ENCODE measurements at regions not wholly inside any gene's neighbourhood (a gene's known extent, or its start where the extent isn't known, plus 50 kb on each side); places are given as distances from the start of the nearest gene placed in this dataset.

- no peak for DNase-seq (ENCODE audit: extremely low spot score, unreplicated experiment)
- no peaks in the 10 kb centered on the region for H3K4me1 Mint-ChIP-seq (ENCODE audit: unreplicated experiment)
- H3K27ac Mint-ChIP-seq (ENCODE audit: unreplicated experiment) = no peak overlapping the region
Measured at GRCh38 chr13:99033814-99034213, 56.0 kb upstream of the DOCK9 start.

GRCh38 chr13:99034333-99035085 lies 56.6 kb upstream of the DOCK9 start:
- TF ChIP-seq CTCF (IDR thresholded peaks at IDR 0.05) = no peak
- Mint-ChIP-seq H3K36me3 (ENCODE audit: unreplicated experiment) (no peaks in the 10 kb centered on the region), H3K9me3 (ENCODE audit: unreplicated experiment) (no peaks in the 10 kb centered on the region), H3K4me1 (ENCODE audit: unreplicated experiment) (no peaks in the 10 kb centered on the region), H3K27ac (ENCODE audit: unreplicated experiment) (no peak overlapping the region), H3K4me3 (ENCODE audit: unreplicated experiment) (no peak overlapping the region), H3K27me3 (ENCODE audit: unreplicated experiment) (no peaks in the 10 kb centered on the region)
- no peak for DNase-seq (ENCODE audit: extremely low spot score, unreplicated experiment)

More at GRCh38 chr13:99033814-99034213, 56.0 kb upstream of the DOCK9 start:
- peak; percentile 73 for TF ChIP-seq CTCF (IDR thresholded peaks at IDR 0.05)
- Mint-ChIP-seq H3K9me3 (ENCODE audit: unreplicated experiment) (peaks cover 3% of the 10 kb centered on the region), H3K27me3 (ENCODE audit: unreplicated experiment) (no peaks in the 10 kb centered on the region), H3K4me3 (ENCODE audit: unreplicated experiment) (no peak overlapping the region), H3K36me3 (ENCODE audit: unreplicated experiment) (no peaks in the 10 kb centered on the region)

GRCh38 chr13:99035715-99036114 lies 57.9 kb upstream of the DOCK9 start:
- DNase-seq (ENCODE audit: extremely low spot score, unreplicated experiment) = no peak
- Mint-ChIP-seq H3K4me3 (ENCODE audit: unreplicated experiment) (no peak overlapping the region), H3K27ac (ENCODE audit: unreplicated experiment) (no peak overlapping the region), H3K9me3 (ENCODE audit: unreplicated experiment) (no peaks in the 10 kb centered on the region), H3K36me3 (ENCODE audit: unreplicated experiment) (no peaks in the 10 kb centered on the region), H3K4me1 (ENCODE audit: unreplicated experiment) (peaks cover 4% of the 10 kb centered on the region), H3K27me3 (ENCODE audit: unreplicated experiment) (no peaks in the 10 kb centered on the region)
- TF ChIP-seq CTCF (IDR thresholded peaks at IDR 0.05) = no peak

- H3K4me3 Mint-ChIP-seq (ENCODE audit: unreplicated experiment) = no peak overlapping the region
- no peak for DNase-seq (ENCODE audit: extremely low spot score, unreplicated experiment)
- H3K27me3 Mint-ChIP-seq (ENCODE audit: unreplicated experiment) = no peaks in the 10 kb centered on the region
- TF ChIP-seq CTCF (IDR thresholded peaks at IDR 0.05) = no peak
- H3K27ac Mint-ChIP-seq (ENCODE audit: unreplicated experiment) = no peak overlapping the region
- peaks cover 6% of the 10 kb centered on the region for H3K4me1 Mint-ChIP-seq (ENCODE audit: unreplicated experiment)
- H3K9me3 Mint-ChIP-seq (ENCODE audit: unreplicated experiment) = no peaks in the 10 kb centered on the region
- H3K36me3 Mint-ChIP-seq (ENCODE audit: unreplicated experiment) = no peaks in the 10 kb centered on the region
Measured at GRCh38 chr13:99037756-99038155, 59.9 kb upstream of the DOCK9 start.

- no peak for DNase-seq (ENCODE audit: extremely low spot score, unreplicated experiment)
- Mint-ChIP-seq H3K27ac (ENCODE audit: unreplicated experiment) (no peak overlapping the region), H3K36me3 (ENCODE audit: unreplicated experiment) (no peaks in the 10 kb centered on the region), H3K27me3 (ENCODE audit: unreplicated experiment) (no peaks in the 10 kb centered on the region), H3K4me3 (ENCODE audit: unreplicated experiment) (no peak overlapping the region), H3K4me1 (ENCODE audit: unreplicated experiment) (peaks cover 6% of the 10 kb centered on the region), H3K9me3 (ENCODE audit: unreplicated experiment) (no peaks in the 10 kb centered on the region)
- no peak for TF ChIP-seq CTCF (IDR thresholded peaks at IDR 0.05)
Measured at GRCh38 chr13:99039718-99040280, 61.9 kb upstream of the DOCK9 start.

Measured in osteocyte (in vitro differentiated cells).